Calu3 (cell line): ENCODE measurements at regions not wholly inside any gene's neighbourhood (a gene's known extent, or its start where the extent isn't known, plus 50 kb on each side); places are given as distances from the start of the nearest gene placed in this dataset.

Experiments
- BruUV-seq: library from RNA; stranded (reverse); fragments of 400-500 nt; replicated peaks from 2 replicates; lab custom pipeline; 2021; lab: Mats Ljungman, UMichigan
- CTCF ChIA-PET: fragments of 300-600 bp; sonication (Branson Sonifier 250); formaldehyde crosslinking; loops from one replicate; lab custom pipeline; 2022; ENCODE audit warnings: antibody characterized with exemption; lab: Charles Lee
- DNase-seq: peaks from one replicate; pipeline ENCODE4 v3.0.0; 2022
- H3K27ac Mint-ChIP-seq: one replicate; pipeline ENCODE4 v1.8.0; 2022; ENCODE audit warnings: mixed read lengths; ENCODE audit not compliant: unreplicated experiment
- H3K27me3 Mint-ChIP-seq: one replicate; pipeline ENCODE4 v1.8.0; 2022; ENCODE audit warnings: mixed read lengths; ENCODE audit not compliant: unreplicated experiment
- H3K36me3 Mint-ChIP-seq: one replicate; pipeline ENCODE4 v1.8.0; 2022; ENCODE audit warnings: mild to moderate bottlenecking, moderate library complexity, mixed read lengths; ENCODE audit not compliant: insufficient read depth, unreplicated experiment
- H3K4me1 Mint-ChIP-seq: one replicate; pipeline ENCODE4 v1.8.0; 2022; ENCODE audit warnings: mild to moderate bottlenecking, low read depth, mixed read lengths; ENCODE audit not compliant: unreplicated experiment
- H3K4me3 Mint-ChIP-seq: one replicate; pipeline ENCODE4 v1.8.0; 2022; ENCODE audit warnings: mild to moderate bottlenecking, low read depth, moderate library complexity, mixed read lengths; ENCODE audit not compliant: unreplicated experiment
- H3K9me3 Mint-ChIP-seq: one replicate; pipeline ENCODE4 v1.8.0; 2022; ENCODE audit warnings: low read depth, mixed read lengths; ENCODE audit not compliant: unreplicated experiment
- intact Hi-C: fragments of 100-400 bp; cut with micrococcal nuclease; formaldehyde crosslinking; loops from one replicate; pipeline ENCODE4 v1.10.0; 2022; ENCODE audit not compliant: unreplicated experiment
- TF ChIP-seq, protein P1 (sequence below): fragments of 200-600 bp; IDR thresholded peaks from one replicate; pipeline ENCODE4 v1.8.0; 2022; ENCODE audit warnings: antibody characterized with exemption; ENCODE audit not compliant: unreplicated experiment

DNA sequence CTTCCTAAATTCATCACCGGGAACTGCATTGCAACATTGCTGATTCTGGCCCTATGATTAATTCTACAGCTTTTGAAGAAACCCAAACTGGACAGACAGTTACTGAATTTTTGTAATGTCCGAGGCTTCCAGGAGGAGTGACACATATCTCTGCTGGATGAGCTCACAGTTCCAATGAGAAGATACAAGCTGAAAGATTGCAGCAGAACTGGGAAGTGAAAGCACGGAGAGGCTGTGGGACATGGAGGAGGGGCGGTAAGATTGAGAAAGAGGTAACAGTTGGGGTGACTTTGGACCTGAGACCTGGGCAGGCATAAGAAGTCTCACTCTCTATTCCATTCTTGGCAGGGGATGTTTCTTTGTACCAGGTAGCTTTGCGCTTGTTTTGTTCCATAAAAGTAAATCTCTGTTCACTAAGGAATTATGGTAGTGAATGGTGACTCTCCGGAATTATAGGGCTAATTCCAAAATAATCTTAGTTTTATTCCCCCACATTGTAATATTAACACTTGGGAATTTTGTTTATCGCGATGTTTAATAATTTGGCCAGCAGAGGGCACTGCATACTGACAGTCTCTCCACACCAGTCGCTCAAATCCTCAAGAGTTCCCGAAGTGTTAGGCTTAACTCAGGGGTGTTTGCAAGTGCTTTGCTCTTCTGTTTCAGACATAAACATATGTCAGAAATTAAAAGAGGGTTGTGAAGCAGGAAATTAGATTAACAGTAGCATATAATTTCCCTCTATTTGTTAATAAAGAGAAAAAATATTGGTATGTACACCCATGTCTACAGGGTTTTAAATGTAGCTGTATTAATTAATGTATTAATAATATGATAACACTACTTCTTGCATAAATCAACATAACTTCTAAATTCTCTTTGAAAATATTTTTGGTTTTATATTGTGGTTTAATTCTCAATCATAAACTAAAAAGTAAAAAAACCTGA lies 201.4 kb downstream of the SOCS6 start:
- CTCF ChIA-PET = no interaction called here
- H3K36me3 Mint-ChIP-seq = no peaks in the 10 kb centered on the region
- no peak overlapping the region for H3K27ac Mint-ChIP-seq
- DNase-seq = peak; percentile 60
- peaks cover 8% of the 10 kb centered on the region for H3K4me1 Mint-ChIP-seq
- H3K27me3 Mint-ChIP-seq = peaks cover 6% of the 10 kb centered on the region
- no TSS peak for BruUV-seq
- TF ChIP-seq, protein P1, sequence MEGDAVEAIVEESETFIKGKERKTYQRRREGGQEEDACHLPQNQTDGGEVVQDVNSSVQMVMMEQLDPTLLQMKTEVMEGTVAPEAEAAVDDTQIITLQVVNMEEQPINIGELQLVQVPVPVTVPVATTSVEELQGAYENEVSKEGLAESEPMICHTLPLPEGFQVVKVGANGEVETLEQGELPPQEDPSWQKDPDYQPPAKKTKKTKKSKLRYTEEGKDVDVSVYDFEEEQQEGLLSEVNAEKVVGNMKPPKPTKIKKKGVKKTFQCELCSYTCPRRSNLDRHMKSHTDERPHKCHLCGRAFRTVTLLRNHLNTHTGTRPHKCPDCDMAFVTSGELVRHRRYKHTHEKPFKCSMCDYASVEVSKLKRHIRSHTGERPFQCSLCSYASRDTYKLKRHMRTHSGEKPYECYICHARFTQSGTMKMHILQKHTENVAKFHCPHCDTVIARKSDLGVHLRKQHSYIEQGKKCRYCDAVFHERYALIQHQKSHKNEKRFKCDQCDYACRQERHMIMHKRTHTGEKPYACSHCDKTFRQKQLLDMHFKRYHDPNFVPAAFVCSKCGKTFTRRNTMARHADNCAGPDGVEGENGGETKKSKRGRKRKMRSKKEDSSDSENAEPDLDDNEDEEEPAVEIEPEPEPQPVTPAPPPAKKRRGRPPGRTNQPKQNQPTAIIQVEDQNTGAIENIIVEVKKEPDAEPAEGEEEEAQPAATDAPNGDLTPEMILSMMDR = peak; percentile 67
- no peaks in the 10 kb centered on the region for H3K9me3 Mint-ChIP-seq
- intact Hi-C loops = loop anchor here (2.0 to 10.0 kb wide), 3 partner anchors 295 to 1597 kb away; no protein-coding TSS in a partner anchor
- no peak overlapping the region for H3K4me3 Mint-ChIP-seq

DNA sequence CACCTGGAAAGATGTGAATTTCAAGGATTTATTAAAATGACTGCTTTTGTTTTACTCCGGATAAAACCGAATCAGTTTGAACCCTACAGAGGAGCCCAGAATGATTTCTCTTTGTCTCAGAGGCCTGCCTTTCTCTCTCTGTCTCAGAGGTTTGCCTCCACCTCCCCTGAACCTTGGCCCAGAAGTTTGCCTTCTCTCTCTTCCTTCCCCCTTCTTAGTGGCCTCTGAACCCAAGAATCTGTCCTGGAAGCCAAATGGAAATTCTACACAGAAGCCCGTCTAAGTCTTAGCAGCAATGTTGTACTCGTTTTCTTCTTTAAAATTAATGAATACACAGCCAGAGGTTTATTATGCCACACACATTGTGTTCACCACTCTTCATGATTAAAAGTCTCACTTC lies 200.7 kb downstream of the SOCS6 start:
- H3K4me3 Mint-ChIP-seq = no peak overlapping the region
- no peaks in the 10 kb centered on the region for H3K9me3 Mint-ChIP-seq
- H3K27ac Mint-ChIP-seq = no peak overlapping the region
- BruUV-seq = no TSS peak
- DNase-seq = no peak
- peaks cover 8% of the 10 kb centered on the region for H3K4me1 Mint-ChIP-seq
- H3K36me3 Mint-ChIP-seq = no peaks in the 10 kb centered on the region
- peaks cover 13% of the 10 kb centered on the region for H3K27me3 Mint-ChIP-seq
- CTCF ChIA-PET = no interaction called here
- intact Hi-C loops = no loop called here
- TF ChIP-seq, protein P1 = no peak

DNA sequence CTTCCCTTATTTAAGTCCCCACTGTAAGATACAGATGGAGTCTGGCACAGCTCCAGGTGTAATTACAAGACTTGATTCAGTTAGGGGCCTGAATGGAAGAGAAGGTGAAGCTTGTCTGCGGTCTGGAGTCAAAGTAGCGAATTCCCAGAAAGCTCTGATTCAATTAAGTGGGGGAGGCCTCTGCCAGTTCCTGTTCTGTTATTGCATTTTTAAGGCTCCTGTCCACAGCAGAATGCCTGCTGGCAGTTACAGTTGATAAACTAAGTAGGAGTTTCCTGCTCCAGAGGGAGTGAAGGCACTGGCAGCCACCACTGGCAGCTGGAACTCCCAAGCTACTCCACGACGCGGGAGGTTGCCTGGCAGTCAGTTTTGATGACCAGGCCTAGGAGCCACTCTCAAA lies 181.1 kb downstream of the SOCS6 start:
- H3K9me3 Mint-ChIP-seq = no peaks in the 10 kb centered on the region
- no peak overlapping the region for H3K4me3 Mint-ChIP-seq
- H3K27ac Mint-ChIP-seq = no peak overlapping the region
- TF ChIP-seq, protein P1 = no peak
- no peaks in the 10 kb centered on the region for H3K27me3 Mint-ChIP-seq
- no peak for DNase-seq
- CTCF ChIA-PET = no interaction called here
- peaks cover under 1% of the 10 kb centered on the region for H3K36me3 Mint-ChIP-seq
- BruUV-seq = no TSS peak
- intact Hi-C loops = no loop called here
- peaks cover 1% of the 10 kb centered on the region for H3K4me1 Mint-ChIP-seq

DNA sequence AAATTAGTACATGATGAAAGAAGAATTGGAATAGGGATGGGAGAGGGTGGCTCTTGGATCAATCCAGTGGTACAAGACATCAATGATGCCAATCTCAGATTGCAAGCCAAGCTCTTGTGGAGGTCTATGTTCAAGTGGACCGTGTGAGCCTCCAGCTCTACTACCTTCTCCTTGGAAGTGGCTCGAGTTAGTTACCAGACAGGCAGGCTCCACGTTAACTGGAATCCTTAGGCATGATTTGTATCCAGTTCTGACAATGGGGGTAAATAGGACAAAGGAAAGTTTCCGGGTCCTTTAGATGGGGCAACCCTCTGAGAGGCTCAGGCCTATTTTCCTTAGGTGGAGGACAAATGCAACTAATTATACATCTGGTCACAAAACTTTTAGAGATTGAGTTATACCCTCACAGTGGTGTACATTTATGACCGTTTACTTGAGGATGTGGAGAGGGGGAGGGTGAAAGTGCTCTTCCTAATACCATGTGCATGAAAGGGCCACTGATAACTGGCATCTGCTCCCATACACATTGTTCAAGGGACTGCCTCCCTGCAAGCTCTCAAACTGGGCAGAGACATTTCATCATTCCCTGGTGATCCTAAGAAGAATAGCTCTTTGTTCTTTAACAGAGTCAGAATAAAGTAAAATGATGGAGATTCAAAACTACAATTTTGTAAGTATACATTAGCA lies 180.2 kb downstream of the SOCS6 start:
- TF ChIP-seq, protein P1 = no peak
- H3K27me3 Mint-ChIP-seq = no peaks in the 10 kb centered on the region
- H3K4me3 Mint-ChIP-seq = no peak overlapping the region
- CTCF ChIA-PET = no interaction called here
- no peak overlapping the region for H3K27ac Mint-ChIP-seq
- no peaks in the 10 kb centered on the region for H3K9me3 Mint-ChIP-seq
- H3K4me1 Mint-ChIP-seq = peaks cover 10% of the 10 kb centered on the region
- intact Hi-C loops = no loop called here
- no TSS peak for BruUV-seq
- H3K36me3 Mint-ChIP-seq = peaks cover 5% of the 10 kb centered on the region
- DNase-seq = no peak
